Neuronal stem cell (in vitro differentiated cells): ENCODE measurements at regions not wholly inside any gene's neighbourhood (a gene's known extent, or its start where the extent isn't known, plus 50 kb on each side); places are given as distances from the start of the nearest gene placed in this dataset.

Source experiments
- DNase-seq: peaks from one replicate; pipeline ENCODE4 v3.0.0-alpha.2; 2013; ENCODE audit warnings: low spot score
- H2AFZ ChIP-seq: one replicate; pipeline ENCODE4 v1.6.1; 2013; ENCODE audit warnings: mild to moderate bottlenecking, low read length, inconsistent platforms
- H2AK5ac ChIP-seq: 2 replicates; pipeline ENCODE4 v1.6.1; 2013; ENCODE audit warnings: low read depth, mild to moderate bottlenecking, inconsistent platforms, low read length, moderate library complexity, mixed read lengths
- H2BK120ac ChIP-seq: 2 replicates; pipeline ENCODE4 v1.6.1; 2013; ENCODE audit warnings: low read depth, mild to moderate bottlenecking, inconsistent platforms, low read length, moderate library complexity, mixed read lengths
- H2BK12ac ChIP-seq: one replicate; pipeline ENCODE4 v1.6.1; 2013; ENCODE audit warnings: low read length, inconsistent platforms
- H2BK15ac ChIP-seq: 2 replicates; pipeline ENCODE4 v1.6.1; 2013; ENCODE audit warnings: mild to moderate bottlenecking, low read length, inconsistent platforms, mixed read lengths
- H2BK5ac ChIP-seq: one replicate; pipeline ENCODE4 v1.6.1; 2013; ENCODE audit warnings: inconsistent platforms, mild to moderate bottlenecking, low read length, moderate library complexity
- H3K14ac ChIP-seq: one replicate; pipeline ENCODE4 v1.6.1; 2013; ENCODE audit warnings: low read length, inconsistent platforms
- H3K18ac ChIP-seq: 2 replicates; pipeline ENCODE4 v1.6.1; 2013; ENCODE audit warnings: low read length, inconsistent platforms
- H3K23ac ChIP-seq: 2 replicates; pipeline ENCODE4 v1.6.1; 2013; ENCODE audit warnings: low read depth, mild to moderate bottlenecking, mixed read lengths, low read length, inconsistent platforms; ENCODE audit not compliant: poor library complexity
- H3K27ac ChIP-seq: replicated peaks from 3 replicates; pipeline ENCODE4 v1.5.1; 2013; ENCODE audit warnings: low read length, inconsistent platforms
- H3K27me3 ChIP-seq, 3 experiments: 2 replicates each; pipeline ENCODE4 v1.6.1; 2013; ENCODE audit warnings: low read length in 3 of 3, mild to moderate bottlenecking in 2 of 3, inconsistent platforms in 1 of 3, low read depth in 1 of 3, mixed read lengths in 1 of 3, moderate library complexity in 1 of 3; ENCODE audit not compliant: control insufficient read depth in 3 of 3, insufficient read depth in 3 of 3
- H3K36me3 ChIP-seq, 2 donors: replicated peaks in 1 of 2; 2 replicates each; pipeline ENCODE4 v1.6.1; 2013; ENCODE audit warnings: low read length in 2 of 2; ENCODE audit not compliant: control insufficient read depth in 2 of 2, insufficient read depth in 2 of 2
- H3K4ac ChIP-seq: 2 replicates; pipeline ENCODE4 v1.6.1; 2013; ENCODE audit warnings: inconsistent platforms, mild to moderate bottlenecking, low read length, moderate library complexity
- H3K4me1 ChIP-seq, 2 donors: 1 replicate in 1 of 2; 2 replicates in 1 of 2; pipeline ENCODE4 v1.6.1; 2013; ENCODE audit warnings: low read length in 2 of 2, low read depth in 1 of 2; ENCODE audit not compliant: control insufficient read depth in 2 of 2, insufficient read depth in 1 of 2
- H3K4me2 ChIP-seq: one replicate; pipeline ENCODE4 v1.6.1; 2013; ENCODE audit warnings: mild to moderate bottlenecking, low read length, inconsistent platforms; ENCODE audit not compliant: insufficient read depth, poor library complexity, severe bottlenecking
- H3K4me3 ChIP-seq, 2 donors: 2 replicates each; pipeline ENCODE4 v1.5.1; 2013; ENCODE audit warnings: low read length in 2 of 2, mild to moderate bottlenecking in 2 of 2, inconsistent platforms in 1 of 2, moderate library complexity in 1 of 2
- H3K79me1 ChIP-seq: one replicate; pipeline ENCODE4 v1.6.1; 2013; ENCODE audit warnings: low read depth, mild to moderate bottlenecking, inconsistent platforms, low read length, moderate library complexity
- H3K9ac ChIP-seq: one replicate; pipeline ENCODE4 v1.6.1; 2013; ENCODE audit warnings: mild to moderate bottlenecking, low read depth, low read length, inconsistent platforms; ENCODE audit not compliant: poor library complexity
- H3K9me3 ChIP-seq, 2 donors: replicated peaks in 1 of 2; 2 replicates each; pipeline versions ENCODE3 to v1.6.1; 2013; ENCODE audit warnings: low read length in 2 of 2, mild to moderate bottlenecking in 2 of 2, inconsistent platforms in 1 of 2, low read depth in 1 of 2, mixed read lengths in 1 of 2, moderate library complexity in 1 of 2; ENCODE audit not compliant: control insufficient read depth in 2 of 2, insufficient read depth in 1 of 2
- H4K8ac ChIP-seq: one replicate; pipeline ENCODE4 v1.6.1; 2013; ENCODE audit warnings: low read depth, mild to moderate bottlenecking, inconsistent platforms, low read length, moderate library complexity
- H4K91ac ChIP-seq: one replicate; pipeline ENCODE4 v1.6.1; 2013; ENCODE audit warnings: low read length, low read depth, mild to moderate bottlenecking, inconsistent platforms; ENCODE audit not compliant: poor library complexity
- WGBS, 2 donors: extraction: QIAGEN DNeasy Blood & Tissue Kit; methylation state at CpG; one replicate each; pipeline ENCODE4 v1.1.7; 2013; ENCODE audit warnings: missing lambda C conversion rate in 2 of 2, mixed read lengths in 1 of 2; ENCODE audit not compliant: insufficient read length in 2 of 2, insufficient replicate concordance in 1 of 2; ENCODE audit errors: extremely low coverage in 2 of 2; 5-methylcytosine and 5-hydroxymethylcytosine counted together

- no peaks in the 10 kb centered on the region for H3K79me1 ChIP-seq
- H3K4me2 ChIP-seq, result no peak overlapping the region
- no peak overlapping the region for H3K4me3 ChIP-seq
- no peaks in the 10 kb centered on the region for H3K4me1 ChIP-seq
- no peak overlapping the region for H3K4ac ChIP-seq
- H4K8ac ChIP-seq, result no peak overlapping the region
- no peaks in the 10 kb centered on the region for H3K36me3 ChIP-seq
- H3K18ac ChIP-seq, result no peak overlapping the region
- H4K91ac ChIP-seq, result no peak overlapping the region
- no peak overlapping the region for H2BK15ac ChIP-seq
- H2BK12ac ChIP-seq, result no peak overlapping the region
- H3K14ac ChIP-seq, result no peak overlapping the region
- H2AK5ac ChIP-seq, result no peak overlapping the region
- no peak overlapping the region for H3K9ac ChIP-seq
- H3K27me3 ChIP-seq, result no peaks in the 10 kb centered on the region
- no peaks in the 10 kb centered on the region for H3K9me3 ChIP-seq
- no peak overlapping the region for H2BK5ac ChIP-seq
- H2AFZ ChIP-seq, result no peak overlapping the region
- H3K23ac ChIP-seq, result no peak overlapping the region
- no peak for DNase-seq
- no peak overlapping the region for H2BK120ac ChIP-seq
- H3K27ac ChIP-seq, result no peak overlapping the region
These were observed 98.1 kb downstream of the MBL2 start for GRCh38 chr10:52674474-52674873.

GRCh38 chr10:52677086-52677485 lies 95.5 kb downstream of the MBL2 start:
- no peaks in the 10 kb centered on the region for H3K79me1 ChIP-seq
- WGBS, 2 donors, result no CpG with 5 or more reads among the region's 1 CpG
- no peak overlapping the region for H2AFZ ChIP-seq
- H4K91ac ChIP-seq, result no peak overlapping the region
- no peak overlapping the region for H3K18ac ChIP-seq
- H3K27me3 ChIP-seq, result no peaks in the 10 kb centered on the region
- no peak overlapping the region for H3K27ac ChIP-seq
- H3K36me3 ChIP-seq, result no peaks in the 10 kb centered on the region
- no peaks in the 10 kb centered on the region for H3K9me3 ChIP-seq
- H3K4me2 ChIP-seq, result no peak overlapping the region
- no peak overlapping the region for H2BK120ac ChIP-seq
- H3K4me3 ChIP-seq, result no peak overlapping the region
- H3K14ac ChIP-seq, result no peak overlapping the region
- H2BK12ac ChIP-seq, result no peak overlapping the region
- no peak overlapping the region for H2AK5ac ChIP-seq
- H4K8ac ChIP-seq, result no peak overlapping the region
- H2BK15ac ChIP-seq, result no peak overlapping the region
- no peak overlapping the region for H3K23ac ChIP-seq
- H3K4me1 ChIP-seq, result no peaks in the 10 kb centered on the region
- no peak overlapping the region for H2BK5ac ChIP-seq
- H3K4ac ChIP-seq, result no peak overlapping the region
- H3K9ac ChIP-seq, result no peak overlapping the region
- no peak for DNase-seq

GRCh38 chr10:52678611-52679010 lies 94.0 kb downstream of the MBL2 start:
- DNase-seq, result no peak
- H3K79me1 ChIP-seq, result no peaks in the 10 kb centered on the region
- no peak overlapping the region for H3K9ac ChIP-seq
- H3K27me3 ChIP-seq, result no peaks in the 10 kb centered on the region
- no peak overlapping the region for H4K8ac ChIP-seq
- no peaks in the 10 kb centered on the region for H3K9me3 ChIP-seq
- no peak overlapping the region for H2AK5ac ChIP-seq
- no peak overlapping the region for H3K4me2 ChIP-seq
- no peak overlapping the region for H3K18ac ChIP-seq
- no peak overlapping the region for H3K14ac ChIP-seq
- H3K23ac ChIP-seq, result no peak overlapping the region
- no peak overlapping the region for H2BK5ac ChIP-seq
- no peaks in the 10 kb centered on the region for H3K36me3 ChIP-seq
- no peak overlapping the region for H4K91ac ChIP-seq
- H3K4me1 ChIP-seq, result no peaks in the 10 kb centered on the region
- H2BK15ac ChIP-seq, result no peak overlapping the region
- no peak overlapping the region for H3K4ac ChIP-seq
- H3K27ac ChIP-seq, result no peak overlapping the region
- H2AFZ ChIP-seq, result no peak overlapping the region
- no peak overlapping the region for H3K4me3 ChIP-seq
- no CpG with 5 or more reads among the region's 5 CpGs for WGBS, 2 donors
- H2BK12ac ChIP-seq, result no peak overlapping the region
- no peak overlapping the region for H2BK120ac ChIP-seq

GRCh38 chr10:52679117-52679516 lies 93.5 kb downstream of the MBL2 start:
- H3K9ac ChIP-seq, result no peak overlapping the region
- no peak overlapping the region for H3K4ac ChIP-seq
- H3K27me3 ChIP-seq, result no peaks in the 10 kb centered on the region
- no peak overlapping the region for H2BK5ac ChIP-seq
- no peak overlapping the region for H2AK5ac ChIP-seq
- no peak overlapping the region for H2BK12ac ChIP-seq
- H4K91ac ChIP-seq, result no peak overlapping the region
- no peak overlapping the region for H3K18ac ChIP-seq
- no peak overlapping the region for H3K23ac ChIP-seq
- no peak overlapping the region for H4K8ac ChIP-seq
- H2BK120ac ChIP-seq, result no peak overlapping the region
- H3K14ac ChIP-seq, result no peak overlapping the region
- H2AFZ ChIP-seq, result no peak overlapping the region
- H3K4me3 ChIP-seq, result no peak overlapping the region
- H3K4me1 ChIP-seq, result no peaks in the 10 kb centered on the region
- H2BK15ac ChIP-seq, result no peak overlapping the region
- WGBS, 2 donors, result 100% methylated on average over 2 to 3 of the region's 6 CpGs
- H3K4me2 ChIP-seq, result no peak overlapping the region
- no peaks in the 10 kb centered on the region for H3K9me3 ChIP-seq
- H3K79me1 ChIP-seq, result no peaks in the 10 kb centered on the region
- no peaks in the 10 kb centered on the region for H3K36me3 ChIP-seq
- H3K27ac ChIP-seq, result no peak overlapping the region
- DNase-seq, result no peak
